CD4-positive, alpha-beta T cell treated with Interleukin-15 for 1 hour (primary cell): ENCODE measurements at regions not wholly inside any gene's neighbourhood (a gene's known extent, or its start where the extent isn't known, plus 50 kb on each side); places are given as distances from the start of the nearest gene placed in this dataset.
"Not testable (repeated sequence)": the region's sequence is repeated elsewhere in the genome, so short reads cannot be mapped to it uniquely, and the experiment has no call there.

Experiments used
- DNase-seq: peaks from one replicate; pipeline ENCODE4 v3.0.0-alpha.2; 2020

- no peak for DNase-seq
Measured at GRCh38 chr2:192645811-192646598, 451.3 kb upstream of the TMEFF2 start.

DNA sequence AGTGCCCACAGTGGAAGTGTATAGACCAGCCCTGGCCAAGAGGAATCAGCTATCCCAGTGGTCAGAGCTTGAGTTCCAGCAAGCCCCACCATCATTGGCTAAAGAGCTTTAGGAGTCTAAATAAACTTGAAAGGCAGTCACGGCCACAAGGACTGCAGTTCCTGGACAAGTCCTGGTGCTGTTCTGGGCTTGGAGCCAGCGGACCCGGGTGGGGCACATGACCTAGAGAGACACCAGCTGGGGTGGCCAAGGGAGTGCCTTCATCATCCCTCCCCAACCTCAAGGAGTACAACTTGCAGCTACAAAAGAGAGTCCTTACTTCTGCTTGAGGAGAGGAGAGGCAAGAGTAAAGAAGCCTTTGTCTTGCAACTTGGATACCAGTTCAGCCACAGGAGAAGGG, 439.8 kb upstream of the TMEFF2 start:
- DNase-seq, result no peak

GRCh38 chr2:192628017-192628416, 433.3 kb upstream of the TMEFF2 start:
- DNase-seq, result no peak

DNA sequence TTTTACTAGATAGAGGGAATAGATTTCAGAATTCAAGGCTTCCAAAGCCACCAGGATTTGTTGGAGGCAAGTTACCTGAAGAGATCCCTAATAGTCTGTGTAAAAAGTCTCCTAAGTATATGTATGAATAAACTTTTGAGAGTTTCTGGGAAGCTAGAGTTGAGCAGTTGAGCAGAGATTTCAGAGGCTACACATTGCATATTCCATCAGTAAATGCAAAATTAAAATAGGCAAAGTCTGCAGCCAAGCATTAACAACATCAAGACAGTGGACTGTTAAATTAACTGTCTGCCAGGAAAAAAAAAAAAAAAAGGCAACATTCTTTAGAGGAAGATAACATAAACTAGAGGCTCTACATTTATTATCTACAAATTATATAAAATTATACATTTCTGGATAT, 420.4 kb upstream of the TMEFF2 start:
- no peak for DNase-seq

- no peak for DNase-seq
Measured at GRCh38 chr2:192604295-192604694, 409.6 kb upstream of the TMEFF2 start.

GRCh38 chr2:192598649-192599048, 403.9 kb upstream of the TMEFF2 start:
- DNase-seq, result not testable (repeated sequence)

- DNase-seq, result no peak
Measured at GRCh38 chr2:192593561-192593960, 398.8 kb upstream of the TMEFF2 start.

DNA sequence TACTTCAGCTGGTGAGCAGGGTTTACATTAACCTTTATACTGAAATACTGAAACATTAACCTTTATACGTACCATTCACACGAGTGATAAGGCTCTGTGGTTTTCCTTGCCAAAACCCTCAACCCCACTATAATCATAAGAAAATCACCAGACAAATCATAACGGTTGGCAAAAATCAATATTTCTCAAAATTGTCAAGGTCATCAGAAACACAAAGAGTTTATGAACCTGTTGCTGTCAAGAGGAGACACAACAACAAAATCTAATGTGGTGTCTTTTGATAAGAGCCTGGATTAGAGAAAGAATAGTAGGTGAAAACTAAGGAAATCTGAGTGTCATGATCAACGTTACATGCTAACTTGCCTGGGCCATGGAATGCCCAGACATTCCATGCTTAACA, 396.9 kb upstream of the TMEFF2 start:
- no peak for DNase-seq

- no peak for DNase-seq
Measured at GRCh38 chr2:192585418-192585817, 390.7 kb upstream of the TMEFF2 start.

- DNase-seq, result no peak
Measured at GRCh38 chr2:192584976-192585375, 390.2 kb upstream of the TMEFF2 start.

- DNase-seq, result no peak
Measured at GRCh38 chr2:192579965-192580700, 385.4 kb upstream of the TMEFF2 start.

DNA sequence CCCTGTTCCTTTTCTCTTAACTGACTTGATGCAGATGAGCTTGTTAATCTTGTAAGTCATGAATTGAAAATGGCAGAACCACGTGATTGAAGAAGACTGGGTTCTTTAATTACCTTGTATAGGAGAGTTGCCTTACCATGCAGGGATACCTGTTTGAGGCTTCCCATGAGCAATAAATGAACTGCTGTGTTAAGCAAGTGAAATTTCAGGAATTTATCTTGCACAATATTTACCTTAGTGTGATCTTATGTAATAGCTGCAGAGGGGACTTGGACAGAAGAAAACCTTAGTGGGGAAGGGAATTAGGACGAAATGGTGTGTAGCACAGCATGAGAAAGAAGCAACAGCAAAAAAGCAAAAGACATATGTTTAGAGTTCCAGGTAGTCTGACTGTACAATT, 384.0 kb upstream of the TMEFF2 start:
- DNase-seq, result no peak

DNA sequence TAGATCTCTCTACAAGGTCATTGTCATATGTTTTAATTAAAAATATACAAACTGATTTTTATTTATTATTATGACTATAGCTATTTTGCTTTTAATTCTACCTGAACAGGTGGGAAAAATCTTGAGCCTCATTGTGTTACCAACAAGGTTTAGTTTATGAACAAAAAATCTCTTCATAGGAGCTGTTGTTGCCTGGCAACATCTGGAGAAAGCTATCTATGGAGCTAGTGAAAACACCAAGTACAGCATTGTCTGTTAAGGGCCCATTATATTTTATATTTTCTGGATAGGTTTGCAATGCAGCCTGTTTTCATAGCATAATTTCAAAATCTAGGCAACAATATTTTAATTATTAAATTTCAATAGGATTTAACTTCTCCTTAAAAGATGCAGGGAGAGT, 383.0 kb upstream of the TMEFF2 start:
- no peak for DNase-seq

DNA sequence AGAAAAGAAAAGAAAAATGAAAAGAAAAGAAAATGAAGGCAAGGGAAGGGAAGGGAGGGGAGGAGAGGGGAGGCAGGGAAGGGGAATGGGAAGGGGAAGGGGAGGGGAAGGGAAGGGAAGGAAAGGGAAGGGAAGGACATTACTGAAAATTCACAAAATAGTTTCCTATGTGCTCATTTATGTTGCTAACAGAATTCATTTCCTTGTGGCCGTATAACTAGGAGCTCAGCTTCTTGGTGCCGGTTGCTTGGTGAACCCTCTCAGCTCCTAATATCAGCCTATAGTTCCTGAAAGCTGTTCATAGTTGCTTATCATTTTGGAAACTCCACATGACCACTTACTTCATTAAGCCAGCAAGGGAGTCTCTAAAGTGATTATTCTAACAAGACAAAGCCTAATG, 379.8 kb upstream of the TMEFF2 start:
- no peak for DNase-seq

DNA sequence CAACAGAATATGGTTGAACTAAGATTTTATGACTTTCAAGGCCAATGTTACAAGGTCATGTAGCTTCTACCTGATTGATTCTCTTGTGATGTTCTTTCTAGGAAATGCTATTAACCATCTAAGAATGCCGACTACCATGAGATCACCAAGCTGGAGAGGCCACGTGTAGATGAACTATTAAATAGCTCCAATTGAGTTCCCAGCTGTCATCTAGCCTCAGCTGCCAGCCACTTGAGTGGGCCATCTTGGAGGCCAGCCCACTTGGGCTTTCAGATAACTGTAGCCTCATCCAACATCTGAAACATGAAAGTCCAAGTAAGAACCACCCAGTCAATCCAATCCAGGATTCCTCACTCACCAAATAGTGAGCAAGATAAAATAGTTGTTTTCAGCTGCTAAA, 376.9 kb upstream of the TMEFF2 start:
- DNase-seq, result no peak

GRCh38 chr2:192570788-192571187, 376.1 kb upstream of the TMEFF2 start:
- no peak for DNase-seq

DNA sequence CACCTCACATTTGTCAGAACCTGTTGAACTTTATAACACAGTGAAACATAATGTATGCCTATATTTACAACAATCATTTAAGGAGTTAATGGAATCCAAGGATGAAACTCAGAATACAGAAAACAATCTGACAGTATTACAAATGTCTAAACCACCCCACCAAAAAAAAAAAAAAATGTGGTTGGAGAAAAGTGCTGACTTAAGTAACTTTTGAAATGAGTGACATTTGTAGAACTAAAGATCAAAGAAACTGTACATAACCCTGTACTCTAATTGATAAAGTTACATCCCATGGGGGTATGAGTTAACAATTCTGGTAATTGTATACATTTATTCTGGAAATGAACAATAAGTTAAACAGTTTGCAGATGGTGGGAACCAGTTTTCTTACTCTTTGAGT, 372.1 kb upstream of the TMEFF2 start:
- DNase-seq, result no peak

DNA sequence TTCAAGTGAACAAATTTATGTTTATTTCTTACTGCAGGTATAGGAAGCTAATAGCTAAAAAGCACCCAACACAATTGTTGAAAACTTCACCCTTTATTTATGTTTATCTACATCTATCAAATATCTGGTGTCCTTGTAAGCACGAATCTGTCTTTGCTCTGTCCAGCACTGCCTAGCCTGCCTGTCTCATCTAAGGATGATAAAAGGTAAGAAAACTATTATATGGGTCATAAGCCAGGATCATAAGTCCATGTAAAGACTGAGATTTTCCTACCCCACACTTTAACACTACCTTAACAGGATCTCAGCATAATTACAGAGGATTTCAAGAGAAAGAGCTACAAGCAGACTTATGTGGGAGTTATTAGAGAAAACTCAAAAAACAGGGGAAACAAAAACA, 365.6 kb upstream of the TMEFF2 start:
- DNase-seq, result no peak

DNA sequence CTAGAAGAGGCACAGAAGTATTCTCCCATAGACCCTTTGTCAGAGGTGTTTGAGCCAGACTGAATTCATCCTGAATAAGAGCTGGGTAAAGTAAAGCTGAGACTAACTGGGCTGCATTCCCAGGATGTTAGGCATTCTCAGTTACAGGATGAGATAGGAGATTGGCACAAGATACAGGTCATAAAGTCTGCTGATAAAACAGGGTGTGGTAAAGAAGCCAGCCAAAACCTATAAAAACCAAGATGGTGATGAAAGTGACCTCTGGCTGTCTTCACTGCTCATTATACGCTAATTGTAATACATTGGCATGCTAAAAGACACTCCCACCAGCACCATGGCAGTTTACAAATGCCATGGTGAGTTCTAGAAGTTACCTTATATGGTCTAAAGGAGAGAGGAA, 364.9 kb upstream of the TMEFF2 start:
- DNase-seq, result no peak

- DNase-seq, result no peak
Measured at GRCh38 chr2:192558637-192559036, 363.9 kb upstream of the TMEFF2 start.

- no peak for DNase-seq
Measured at GRCh38 chr2:192555740-192556139, 361.0 kb upstream of the TMEFF2 start.

DNA sequence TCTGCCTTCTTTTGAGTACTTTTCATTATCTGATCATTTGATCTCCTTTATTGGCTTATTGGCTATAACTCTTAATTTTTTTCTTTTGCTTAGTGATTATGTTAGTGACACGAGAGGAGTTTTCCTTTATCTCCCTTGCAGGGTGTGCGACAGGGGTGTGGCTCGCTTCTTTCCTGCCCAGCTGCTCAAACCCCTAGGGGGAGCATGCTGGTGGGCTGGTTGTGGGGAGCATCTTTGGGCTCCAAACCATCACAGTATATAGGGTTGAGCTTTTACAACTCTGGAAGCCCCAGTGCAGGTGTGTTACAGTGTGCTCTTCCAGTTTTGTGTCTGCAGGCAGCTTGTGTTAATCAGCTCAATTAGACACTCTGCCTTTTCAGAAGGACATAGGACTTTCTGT, 357.0 kb upstream of the TMEFF2 start:
- DNase-seq, result no peak

GRCh38 chr2:192546565-192546964, 351.8 kb upstream of the TMEFF2 start:
- DNase-seq, result no peak

- no peak for DNase-seq
Measured at GRCh38 chr2:192544371-192544955, 349.7 kb upstream of the TMEFF2 start.
